BJ (cell line): ENCODE measurements at regions not wholly inside any gene's neighbourhood (a gene's known extent, or its start where the extent isn't known, plus 50 kb on each side); places are given as distances from the start of the nearest gene placed in this dataset.

Experiments
- CTCF ChIA-PET: fragments of 350-600 bp; formaldehyde crosslinking; extraction: SDS; loops from one replicate; lab custom pipeline; 2021; ENCODE audit warnings: antibody characterized with exemption, inconsistent platforms; lab: Yijun Ruan, JAX
- POLR2A ChIA-PET: fragments of 300-600 bp; sonication (Branson Sonifier 250); formaldehyde crosslinking; extraction: SDS; loops from one replicate; lab custom pipeline; 2021; ENCODE audit warnings: antibody characterized with exemption; lab: Charles Lee
- DNase-seq: peaks from one replicate; pipeline ENCODE4 v3.0.0-alpha.2; 2011; ENCODE audit warnings: low read depth
- H3K27me3 ChIP-seq: 2 replicates; pipeline ENCODE4 v1.6.0; 2011; ENCODE audit warnings: low read length; ENCODE audit not compliant: control insufficient read depth, insufficient read depth
- H3K36me3 ChIP-seq: 2 replicates; pipeline ENCODE4 v1.5.1; 2011; ENCODE audit warnings: low read length; ENCODE audit not compliant: control insufficient read depth, insufficient read depth
- H3K4me3 ChIP-seq: 2 replicates; pipeline ENCODE4 v1.5.1; 2011; ENCODE audit warnings: low read depth, mild to moderate bottlenecking, control low read depth, low read length
- CTCF ChIP-seq: IDR thresholded peaks from 2 replicates; pipeline ENCODE4 v1.5.1; 2011; ENCODE audit warnings: low read depth, mild to moderate bottlenecking, control low read depth, inconsistent platforms, low read length, moderate library complexity; ENCODE audit not compliant: insufficient read depth

- POLR2A ChIA-PET = interaction anchor here (0.6 kb wide), 1 partner anchor 236 kb away, joined by 3 read pairs; no protein-coding TSS in a partner anchor
- TF ChIP-seq CTCF = no peak
- CTCF ChIA-PET = interaction anchor here (0.6 to 1.0 kb wide), 2 partner anchors 44 to 184 kb away, joined by 3 read pairs; no protein-coding TSS in a partner anchor
- H3K4me3 ChIP-seq = no peak overlapping the region
- H3K36me3 ChIP-seq = no peaks in the 10 kb centered on the region
- H3K27me3 ChIP-seq = no peaks in the 10 kb centered on the region
- DNase-seq = peak; percentile 74
These were observed 500.2 kb downstream of the STIM2 start for GRCh38 chr4:27360790-27361267.

- no peak for TF ChIP-seq CTCF
- DNase-seq = no peak
- Histone ChIP-seq H3K36me3 (no peaks in the 10 kb centered on the region), H3K4me3 (no peak overlapping the region), H3K27me3 (no peaks in the 10 kb centered on the region)
- CTCF ChIA-PET = no interaction called here
- POLR2A ChIA-PET = no interaction called here
These were observed 503.9 kb downstream of the STIM2 start for GRCh38 chr4:27364509-27364908.

GRCh38 chr4:27366104-27366823 lies 505.6 kb downstream of the STIM2 start:
- POLR2A ChIA-PET = no interaction called here
- CTCF ChIA-PET = interaction anchor here (0.9 kb wide), 1 partner anchor 9 kb away, joined by 3 read pairs; no protein-coding TSS in a partner anchor
- H3K27me3 ChIP-seq = no peaks in the 10 kb centered on the region
- H3K36me3 ChIP-seq = no peaks in the 10 kb centered on the region
- no peak for TF ChIP-seq CTCF
- H3K4me3 ChIP-seq = no peak overlapping the region
- DNase-seq = peak; percentile 18

GRCh38 chr4:27368781-27369180 lies 508.1 kb downstream of the STIM2 start:
- POLR2A ChIA-PET = no interaction called here
- Histone ChIP-seq H3K36me3 (no peaks in the 10 kb centered on the region), H3K4me3 (no peak overlapping the region), H3K27me3 (no peaks in the 10 kb centered on the region)
- CTCF ChIA-PET = no interaction called here
- DNase-seq = no peak
- no peak for TF ChIP-seq CTCF

- TF ChIP-seq CTCF = no peak
- DNase-seq = no peak
- no peak overlapping the region for H3K4me3 ChIP-seq
- ChIA-PET POLR2A (no interaction called here), CTCF (no interaction called here)
- H3K36me3 ChIP-seq = no peaks in the 10 kb centered on the region
- H3K27me3 ChIP-seq = no peaks in the 10 kb centered on the region
These were observed 521.2 kb downstream of the STIM2 start for GRCh38 chr4:27381815-27382214.
